LNCaP clone FGC (cell line): ENCODE measurements at regions not wholly inside any gene's neighbourhood (a gene's known extent, or its start where the extent isn't known, plus 50 kb on each side); places are given as distances from the start of the nearest gene placed in this dataset.

ENCODE experiments used
- DNase-seq: peaks from one replicate; pipeline ENCODE4 v3.0.0-alpha.2; 2011; ENCODE audit warnings: low read depth
- H3K4me3 ChIP-seq: 2 replicates; pipeline ENCODE4 v1.5.1; 2011; ENCODE audit warnings: mild to moderate bottlenecking, low read depth, low read length, control low read depth
- CTCF ChIP-seq: IDR thresholded peaks from 2 replicates; pipeline ENCODE4 v1.5.1; 2012; ENCODE audit warnings: mild to moderate bottlenecking; ENCODE audit not compliant: control insufficient read depth, insufficient read depth; ENCODE audit errors: extremely low read depth

DNA sequence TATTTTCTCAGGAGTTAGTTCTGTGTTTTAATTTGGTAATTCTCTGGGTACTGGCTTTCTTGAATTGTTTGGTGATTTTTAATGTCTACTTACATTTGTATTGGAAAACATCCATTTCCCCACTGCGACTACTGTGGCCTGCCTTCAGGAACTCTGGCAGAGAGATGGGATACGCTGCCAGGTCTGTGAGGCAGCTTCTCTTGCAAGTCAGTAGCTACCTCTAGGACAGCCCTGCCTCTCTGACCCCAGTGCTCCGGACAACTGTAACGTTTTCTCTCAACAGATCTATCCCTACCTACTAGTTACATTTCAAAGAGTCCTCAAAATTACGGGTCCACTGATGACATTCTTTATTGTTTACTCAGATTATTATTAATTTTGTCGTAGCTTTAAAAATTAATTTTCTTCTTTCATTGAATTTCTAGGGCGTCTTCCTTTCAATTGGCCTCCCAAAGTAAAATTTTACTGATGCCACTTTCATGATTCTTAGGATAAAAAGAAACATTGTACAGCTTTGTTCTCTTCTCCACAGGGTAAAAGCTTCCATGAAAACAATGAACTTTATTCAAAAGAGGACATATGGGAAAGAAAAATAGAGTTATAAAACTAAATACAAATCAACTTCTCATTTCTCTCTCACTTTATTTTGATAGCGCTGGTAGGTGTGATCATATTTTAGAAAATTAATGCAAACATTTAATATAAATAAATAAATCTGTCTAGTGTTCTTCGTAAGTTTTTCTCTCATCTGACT, 123.2 kb upstream of the GOLGA8J start:
- no peak for DNase-seq
- TF ChIP-seq CTCF = no peak
- no peak overlapping the region for H3K4me3 ChIP-seq

DNA sequence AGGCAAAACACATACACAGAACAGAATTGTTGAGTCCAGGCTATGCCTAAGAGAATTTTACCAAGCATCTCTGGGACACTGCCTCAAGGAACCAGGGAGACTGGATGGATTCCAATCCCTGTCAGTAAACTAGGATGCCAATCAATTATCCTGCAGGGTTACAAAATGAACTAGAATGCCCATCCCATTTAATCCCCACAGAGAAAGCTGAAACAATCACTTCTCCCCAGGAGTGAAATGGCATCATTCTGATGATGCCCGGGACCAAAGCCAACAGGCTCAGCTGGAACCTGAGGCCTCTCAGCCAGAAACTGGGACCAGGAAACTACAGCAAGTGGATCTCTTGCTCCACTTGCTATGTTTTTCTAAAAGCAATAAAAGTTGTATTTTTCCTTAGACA, 130.0 kb upstream of the TJP1 start:
- no peak for TF ChIP-seq CTCF
- H3K4me3 ChIP-seq = no peak overlapping the region
- DNase-seq = no peak

- no peak for TF ChIP-seq CTCF
- H3K4me3 ChIP-seq = no peak overlapping the region
- DNase-seq = no peak
Observed at GRCh38 chr15:29945943-29946596, 123.8 kb upstream of the TJP1 start.

DNA sequence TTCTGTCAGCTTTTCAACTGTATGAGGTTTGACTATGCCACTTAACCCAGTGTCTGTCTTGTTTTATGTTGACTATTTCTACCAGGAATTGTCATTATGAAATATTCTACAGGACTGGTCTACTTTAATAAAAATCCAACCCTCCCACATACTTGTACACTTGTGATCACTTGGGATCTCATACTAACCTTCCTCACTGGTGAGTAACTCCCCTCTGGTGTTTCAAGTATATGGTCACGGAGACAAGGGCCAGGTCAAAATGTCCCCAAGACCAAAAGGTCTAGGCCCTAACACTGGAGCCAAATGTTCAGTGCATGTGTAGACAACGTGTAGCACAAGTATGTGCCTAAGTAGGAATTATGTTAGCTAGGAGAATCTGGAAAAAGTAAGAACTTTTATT, 122.7 kb upstream of the TJP1 start:
- no peak for DNase-seq
- TF ChIP-seq CTCF = no peak
- no peak overlapping the region for H3K4me3 ChIP-seq

- no peak overlapping the region for H3K4me3 ChIP-seq
- TF ChIP-seq CTCF = no peak
- DNase-seq = no peak
Observed at GRCh38 chr15:29942548-29942947, 120.3 kb upstream of the TJP1 start.

- TF ChIP-seq CTCF = no peak
- no peak for DNase-seq
- H3K4me3 ChIP-seq = no peak overlapping the region
Observed at GRCh38 chr15:29942143-29942542, 119.9 kb upstream of the TJP1 start.
